Astrocyte (in vitro differentiated cells and primary cell): ENCODE measurements at regions not wholly inside any gene's neighbourhood (a gene's known extent, or its start where the extent isn't known, plus 50 kb on each side); places are given as distances from the start of the nearest gene placed in this dataset.

Source experiments
- DNase-seq: peaks from one replicate; pipeline ENCODE4 v3.0.0-alpha.2; 2010; ENCODE audit warnings: low read depth
- FAIRE-seq: peaks from 2 replicates; lab custom pipeline; 2011; peaks lifted over from hg19 to GRCh38; lab: Jason Lieb, UNC
- H2AFZ ChIP-seq: 2 replicates; pipeline ENCODE4 v1.6.0; 2012; ENCODE audit warnings: low read depth, low read length, inconsistent platforms
- H3K27ac ChIP-seq: 2 replicates; pipeline ENCODE4 v1.5.1; 2011; ENCODE audit warnings: low read depth, low read length, inconsistent platforms
- H3K27me3 ChIP-seq: 2 replicates; pipeline ENCODE4 v1.6.0; 2011; ENCODE audit warnings: low read length, inconsistent platforms; ENCODE audit not compliant: insufficient read depth
- H3K36me3 ChIP-seq: 2 replicates; pipeline ENCODE4 v1.5.1; 2011; ENCODE audit warnings: low read length, inconsistent platforms; ENCODE audit not compliant: insufficient read depth
- H3K4me1 ChIP-seq: 2 replicates; pipeline ENCODE4 v1.5.1; 2011; ENCODE audit warnings: low read length, inconsistent platforms; ENCODE audit not compliant: insufficient read depth
- H3K4me2 ChIP-seq: 2 replicates; pipeline ENCODE4 v1.6.0; 2012; ENCODE audit warnings: low read length, inconsistent platforms
- H3K4me3 ChIP-seq: 2 replicates; pipeline ENCODE4 v1.5.1; 2011; ENCODE audit warnings: low read depth, mild to moderate bottlenecking, low read length, inconsistent platforms; ENCODE audit not compliant: insufficient read depth
- H3K79me2 ChIP-seq: 2 replicates; pipeline ENCODE4 v1.6.0; 2012; ENCODE audit warnings: mild to moderate bottlenecking, low read length, inconsistent platforms; ENCODE audit not compliant: insufficient read depth
- H3K9ac ChIP-seq: 2 replicates; pipeline ENCODE4 v1.6.0; 2012; ENCODE audit warnings: mild to moderate bottlenecking, low read length, inconsistent platforms
- H3K9me3 ChIP-seq: 2 replicates; pipeline ENCODE4 v1.5.1; 2012; ENCODE audit warnings: low read depth, mild to moderate bottlenecking, low read length, inconsistent platforms; ENCODE audit not compliant: insufficient read depth
- H4K20me1 ChIP-seq: 2 replicates; pipeline ENCODE4 v1.6.0; 2012; ENCODE audit warnings: low read length, inconsistent platforms; ENCODE audit not compliant: insufficient read depth
- H3K27ac Mint-ChIP-seq: one replicate; pipeline ENCODE4 v1.8.0; 2021; ENCODE audit warnings: mild to moderate bottlenecking, mixed read lengths; ENCODE audit not compliant: unreplicated experiment
- H3K27me3 Mint-ChIP-seq: one replicate; pipeline ENCODE4 v1.8.0; 2021; ENCODE audit warnings: low read depth, mixed read lengths; ENCODE audit not compliant: unreplicated experiment
- H3K36me3 Mint-ChIP-seq: one replicate; pipeline ENCODE4 v1.8.0; 2021; ENCODE audit warnings: low read depth, mixed read lengths; ENCODE audit not compliant: unreplicated experiment
- H3K4me1 Mint-ChIP-seq: one replicate; pipeline ENCODE4 v1.8.0; 2021; ENCODE audit warnings: low read depth, mixed read lengths; ENCODE audit not compliant: unreplicated experiment
- H3K4me3 Mint-ChIP-seq: one replicate; pipeline ENCODE4 v1.8.0; 2021; ENCODE audit warnings: mild to moderate bottlenecking, moderate library complexity, mixed read lengths; ENCODE audit not compliant: unreplicated experiment
- H3K9me3 Mint-ChIP-seq: one replicate; pipeline ENCODE4 v1.8.0; 2021; ENCODE audit warnings: mild to moderate bottlenecking, mixed read lengths; ENCODE audit not compliant: unreplicated experiment
- EZH2 ChIP-seq: IDR thresholded peaks from 2 replicates; pipeline ENCODE4 v1.6.1; 2012; ENCODE audit warnings: mild to moderate bottlenecking, low read length, inconsistent platforms; ENCODE audit not compliant: insufficient read depth
- TF ChIP-seq, protein P1 (sequence below): IDR thresholded peaks from 2 replicates; pipeline ENCODE4 v1.5.1; 2011; ENCODE audit warnings: low read depth, mild to moderate bottlenecking, inconsistent platforms, low read length, moderate library complexity; ENCODE audit not compliant: insufficient read depth

DNA sequence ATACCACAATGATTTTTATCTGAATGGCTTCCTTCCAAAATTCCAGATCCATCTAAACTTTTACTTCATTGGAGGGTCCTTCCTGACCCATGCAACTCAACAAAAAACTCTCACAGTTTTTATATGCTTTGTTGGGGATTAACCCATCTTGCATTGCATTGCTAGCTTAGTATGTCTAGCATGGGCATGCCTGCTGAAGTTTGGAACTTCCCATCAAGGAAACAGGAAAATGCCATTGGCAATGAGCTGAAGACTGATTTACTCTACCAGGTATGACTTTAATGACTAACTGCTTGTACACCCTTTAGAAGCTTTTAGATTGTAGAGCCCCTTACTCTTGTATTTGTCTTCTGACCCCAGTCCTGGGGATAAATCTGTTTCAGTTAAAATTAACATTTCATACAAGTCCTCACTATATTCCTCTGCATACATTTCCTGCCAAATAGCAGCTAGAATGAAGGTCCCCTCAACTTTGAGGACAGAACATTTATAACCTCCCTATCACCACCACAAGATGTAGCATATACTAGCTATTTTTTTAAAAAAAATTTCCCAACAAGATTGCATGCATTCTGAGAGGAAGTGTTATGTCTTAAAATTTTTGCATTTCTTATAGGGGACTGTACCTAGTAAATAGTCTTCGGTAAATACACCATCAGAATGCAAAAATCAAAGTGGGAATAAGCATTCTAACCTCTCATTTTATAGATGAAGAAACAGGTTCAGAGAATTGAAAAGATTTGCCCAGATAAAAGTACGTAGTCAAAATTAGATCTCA lies 52.5 kb upstream of the ATXN3L start:
- no peak overlapping the region for H3K4me3 Mint-ChIP-seq
- peaks cover 31% of the 10 kb centered on the region for H3K4me1 Mint-ChIP-seq
- peaks cover 20% of the 10 kb centered on the region for H3K4me1 ChIP-seq
- H3K36me3 ChIP-seq, result no peaks in the 10 kb centered on the region
- H2AFZ ChIP-seq, result no peak overlapping the region
- no peaks in the 10 kb centered on the region for H3K27me3 ChIP-seq
- H3K27me3 Mint-ChIP-seq, result no peaks in the 10 kb centered on the region
- no peak overlapping the region for H3K9ac ChIP-seq
- no peaks in the 10 kb centered on the region for H3K79me2 ChIP-seq
- H3K27ac ChIP-seq, result no peak overlapping the region
- FAIRE-seq, result no peak
- TF ChIP-seq EZH2, result no peak
- TF ChIP-seq, protein P1, sequence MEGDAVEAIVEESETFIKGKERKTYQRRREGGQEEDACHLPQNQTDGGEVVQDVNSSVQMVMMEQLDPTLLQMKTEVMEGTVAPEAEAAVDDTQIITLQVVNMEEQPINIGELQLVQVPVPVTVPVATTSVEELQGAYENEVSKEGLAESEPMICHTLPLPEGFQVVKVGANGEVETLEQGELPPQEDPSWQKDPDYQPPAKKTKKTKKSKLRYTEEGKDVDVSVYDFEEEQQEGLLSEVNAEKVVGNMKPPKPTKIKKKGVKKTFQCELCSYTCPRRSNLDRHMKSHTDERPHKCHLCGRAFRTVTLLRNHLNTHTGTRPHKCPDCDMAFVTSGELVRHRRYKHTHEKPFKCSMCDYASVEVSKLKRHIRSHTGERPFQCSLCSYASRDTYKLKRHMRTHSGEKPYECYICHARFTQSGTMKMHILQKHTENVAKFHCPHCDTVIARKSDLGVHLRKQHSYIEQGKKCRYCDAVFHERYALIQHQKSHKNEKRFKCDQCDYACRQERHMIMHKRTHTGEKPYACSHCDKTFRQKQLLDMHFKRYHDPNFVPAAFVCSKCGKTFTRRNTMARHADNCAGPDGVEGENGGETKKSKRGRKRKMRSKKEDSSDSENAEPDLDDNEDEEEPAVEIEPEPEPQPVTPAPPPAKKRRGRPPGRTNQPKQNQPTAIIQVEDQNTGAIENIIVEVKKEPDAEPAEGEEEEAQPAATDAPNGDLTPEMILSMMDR, result no peak
- H3K4me2 ChIP-seq, result no peak overlapping the region
- H3K27ac Mint-ChIP-seq, result no peak overlapping the region
- H3K9me3 Mint-ChIP-seq, result no peaks in the 10 kb centered on the region
- no peak for DNase-seq
- no peak overlapping the region for H3K4me3 ChIP-seq
- H4K20me1 ChIP-seq, result no peaks in the 10 kb centered on the region
- no peaks in the 10 kb centered on the region for H3K36me3 Mint-ChIP-seq
- H3K9me3 ChIP-seq, result no peaks in the 10 kb centered on the region

DNA sequence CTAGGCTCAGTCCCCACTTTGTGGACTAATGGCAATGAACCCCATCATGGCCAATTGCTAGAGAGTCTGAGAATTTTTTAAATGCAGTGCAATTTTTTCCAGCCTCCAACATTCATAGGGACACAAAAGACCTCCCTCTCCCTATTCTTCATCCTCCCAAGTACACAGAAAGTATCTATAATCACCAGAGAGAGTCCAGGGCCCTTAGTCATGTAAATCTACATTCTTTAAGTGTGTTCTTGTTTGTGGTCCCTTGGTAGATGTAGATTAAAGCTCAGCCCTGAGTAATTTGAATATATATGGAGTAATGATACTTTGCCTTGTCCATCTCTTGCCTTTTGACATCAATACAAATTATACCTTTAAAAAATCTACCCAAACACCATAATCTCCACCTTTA lies 51.3 kb upstream of the ATXN3L start:
- Histone ChIP-seq H3K9ac (no peak overlapping the region), H3K4me1 (peaks cover 19% of the 10 kb centered on the region), H3K36me3 (no peaks in the 10 kb centered on the region), H2AFZ (no peak overlapping the region), H3K4me3 (no peak overlapping the region), H3K9me3 (no peaks in the 10 kb centered on the region), H3K27me3 (no peaks in the 10 kb centered on the region), H4K20me1 (no peaks in the 10 kb centered on the region), H3K27ac (no peak overlapping the region), H3K4me2 (no peak overlapping the region), H3K79me2 (no peaks in the 10 kb centered on the region)
- Mint-ChIP-seq H3K4me3 (no peak overlapping the region), H3K4me1 (peaks cover 19% of the 10 kb centered on the region), H3K27me3 (no peaks in the 10 kb centered on the region), H3K36me3 (no peaks in the 10 kb centered on the region), H3K27ac (no peak overlapping the region), H3K9me3 (no peaks in the 10 kb centered on the region)
- FAIRE-seq (peak; percentile 91), DNase-seq (no peak)
- no peak for TF ChIP-seq EZH2
- TF ChIP-seq, protein P1, result no peak

DNA sequence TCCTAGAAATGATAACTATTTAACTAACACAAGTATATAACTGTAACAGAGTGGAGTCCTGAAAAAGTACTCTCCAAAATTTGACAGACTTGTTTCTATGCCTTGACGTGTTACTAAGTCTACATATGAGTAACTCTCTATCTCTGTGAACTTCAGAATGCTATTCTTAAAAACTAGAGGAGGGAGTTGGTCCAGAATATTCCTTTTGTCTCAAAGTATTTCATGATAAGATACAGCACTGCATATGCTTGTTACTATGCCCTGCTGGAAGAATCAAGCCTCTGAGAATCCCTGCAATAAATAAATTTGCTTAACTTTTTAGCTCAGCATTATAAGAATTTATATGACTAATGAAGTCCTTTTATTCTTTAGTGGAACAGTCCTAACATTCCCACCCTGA lies 50.9 kb upstream of the ATXN3L start:
- no peak for FAIRE-seq
- no peak for TF ChIP-seq EZH2
- TF ChIP-seq, protein P1, result no peak

More for the DNA sequence above, 50.9 kb upstream of the ATXN3L start:
- Mint-ChIP-seq H3K36me3 (no peaks in the 10 kb centered on the region), H3K27me3 (no peaks in the 10 kb centered on the region), H3K27ac (no peak overlapping the region), H3K9me3 (no peaks in the 10 kb centered on the region), H3K4me3 (no peak overlapping the region), H3K4me1 (peaks cover 19% of the 10 kb centered on the region)
- Histone ChIP-seq H3K4me3 (no peak overlapping the region), H3K4me1 (peaks cover 19% of the 10 kb centered on the region), H2AFZ (no peak overlapping the region), H3K4me2 (no peak overlapping the region), H3K36me3 (no peaks in the 10 kb centered on the region), H3K9me3 (no peaks in the 10 kb centered on the region), H4K20me1 (no peaks in the 10 kb centered on the region), H3K9ac (no peak overlapping the region), H3K27me3 (no peaks in the 10 kb centered on the region), H3K27ac (no peak overlapping the region), H3K79me2 (no peaks in the 10 kb centered on the region)
- no peak for DNase-seq
